Activated effector memory CD4-positive, alpha-beta T cell treated with Interleukin-2 at 50 U/mL for 16 hours (primary cell): ENCODE measurements at regions not wholly inside any gene's neighbourhood (a gene's known extent, or its start where the extent isn't known, plus 50 kb on each side); places are given as distances from the start of the nearest gene placed in this dataset.
"Not testable (repeated sequence)": the region's sequence is repeated elsewhere in the genome, so short reads cannot be mapped to it uniquely, and the experiment has no call there.

Source experiments
- DNase-seq: peaks from one replicate; pipeline ENCODE4 v3.0.0-alpha.2; 2020

DNA sequence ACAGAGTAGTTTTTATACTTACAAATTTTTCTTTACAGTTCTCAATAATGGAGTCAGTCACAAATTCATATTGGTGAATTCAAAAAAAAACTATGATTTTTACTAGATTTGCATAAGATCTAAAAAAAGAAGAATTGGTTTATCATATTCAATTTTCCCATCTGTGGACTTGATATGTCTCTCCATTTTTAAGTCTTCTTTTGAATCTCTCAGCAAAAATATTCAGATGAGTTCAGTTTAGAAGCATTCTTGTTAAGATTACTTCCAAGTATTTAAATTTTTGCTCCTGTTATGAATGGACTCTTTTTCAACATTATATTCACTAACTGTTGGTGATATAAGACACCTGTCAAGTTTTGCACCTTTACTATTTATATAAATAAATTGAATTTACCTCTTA lies 360.6 kb upstream of the FLRT2 start:
- DNase-seq: no peak

- DNase-seq: no peak
Observed at GRCh38 chr14:85172290-85172689, 357.7 kb upstream of the FLRT2 start.

DNA sequence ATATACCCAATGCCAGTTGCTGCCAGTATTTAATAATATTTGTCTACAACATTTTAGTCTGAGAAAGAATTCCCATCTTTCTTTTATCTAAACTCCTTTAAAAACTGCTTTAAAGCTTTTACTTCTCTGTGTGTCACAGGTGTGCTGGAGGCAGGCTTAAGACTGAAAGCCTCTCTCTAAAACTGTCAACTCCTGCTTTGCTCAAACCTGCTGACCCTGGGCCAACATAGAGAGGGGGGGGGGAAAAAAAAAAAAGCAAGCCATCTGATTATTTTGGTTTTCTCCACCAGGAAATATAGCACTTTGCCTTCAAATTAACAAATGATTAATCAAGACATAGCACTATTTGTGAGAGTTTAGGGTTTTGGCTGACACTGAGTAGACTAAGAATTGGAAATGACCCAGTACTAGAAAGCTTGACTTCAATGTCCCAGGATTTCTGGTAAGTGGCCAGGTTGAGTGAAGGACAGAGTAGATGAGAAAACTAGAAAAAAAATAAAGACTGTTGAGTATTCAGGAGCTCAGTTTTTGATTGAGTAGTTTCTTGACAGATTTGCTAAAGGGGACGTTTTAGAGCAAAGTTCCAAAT lies 357.0 kb upstream of the FLRT2 start:
- no peak for DNase-seq

- DNase-seq: no peak
Observed at GRCh38 chr14:85175556-85175955, 354.4 kb upstream of the FLRT2 start.

DNA sequence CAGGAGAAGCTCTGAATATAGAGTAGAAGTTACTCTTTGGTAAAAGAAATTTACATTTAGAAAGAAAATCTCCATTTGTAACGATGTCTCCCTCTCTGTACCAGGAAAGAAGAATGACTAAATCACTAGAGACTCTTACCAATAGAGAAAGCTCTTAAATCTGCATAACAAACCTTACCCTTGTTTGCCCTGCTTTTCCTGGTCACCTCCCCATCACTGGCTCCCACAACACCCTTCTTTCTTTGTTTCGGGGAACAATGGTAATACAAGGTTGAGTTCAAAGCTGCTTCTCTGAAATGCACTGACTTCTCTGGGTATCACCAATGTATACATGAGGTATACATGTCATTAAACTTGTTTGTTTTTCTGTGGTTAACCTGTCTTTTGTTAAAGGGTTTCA lies 351.1 kb upstream of the FLRT2 start:
- DNase-seq: no peak

DNA sequence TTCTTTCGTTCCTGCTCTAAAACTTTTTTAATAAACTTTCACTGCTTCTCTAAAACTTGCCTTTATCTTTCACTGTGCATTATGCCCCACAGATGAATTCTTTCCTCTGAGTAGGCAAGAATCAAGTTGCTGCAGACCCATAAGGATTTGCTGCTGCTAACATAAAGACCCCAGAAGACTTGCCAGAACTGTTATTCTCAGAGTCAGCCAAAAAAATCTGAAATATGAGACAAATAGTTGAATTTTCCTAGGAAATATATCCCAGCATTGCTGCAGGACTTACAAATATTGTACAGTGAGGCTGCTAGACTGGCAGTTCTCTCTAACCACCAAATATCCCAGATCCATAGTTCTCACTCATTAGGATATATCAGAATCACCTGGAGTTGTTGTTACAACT lies 349.1 kb upstream of the FLRT2 start:
- DNase-seq: no peak

DNA sequence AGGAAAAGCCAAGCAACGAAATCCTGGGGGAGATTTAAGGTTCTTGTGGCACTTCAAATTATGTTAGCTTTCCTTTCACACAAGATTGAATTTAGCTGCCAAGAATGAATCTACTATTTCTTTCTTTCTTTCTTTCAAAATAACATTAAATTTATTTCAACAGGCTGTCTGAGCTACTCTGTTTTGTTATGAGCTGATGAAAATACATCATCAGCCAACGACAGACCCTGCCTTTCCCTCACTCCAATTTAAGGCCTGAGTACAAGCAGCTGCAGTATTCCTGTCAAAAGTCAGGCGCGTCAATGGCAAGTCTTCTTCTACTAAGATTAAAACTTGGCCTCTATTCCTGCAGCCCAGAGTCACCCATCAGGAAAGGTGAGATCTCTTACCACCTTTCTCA lies 347.7 kb upstream of the FLRT2 start:
- no peak for DNase-seq

- DNase-seq: no peak
Observed at GRCh38 chr14:85186082-85186481, 343.9 kb upstream of the FLRT2 start.

- no peak for DNase-seq
Observed at GRCh38 chr14:85187521-85187920, 342.4 kb upstream of the FLRT2 start.

- DNase-seq: no peak
Observed at GRCh38 chr14:85188836-85189235, 341.1 kb upstream of the FLRT2 start.

DNA sequence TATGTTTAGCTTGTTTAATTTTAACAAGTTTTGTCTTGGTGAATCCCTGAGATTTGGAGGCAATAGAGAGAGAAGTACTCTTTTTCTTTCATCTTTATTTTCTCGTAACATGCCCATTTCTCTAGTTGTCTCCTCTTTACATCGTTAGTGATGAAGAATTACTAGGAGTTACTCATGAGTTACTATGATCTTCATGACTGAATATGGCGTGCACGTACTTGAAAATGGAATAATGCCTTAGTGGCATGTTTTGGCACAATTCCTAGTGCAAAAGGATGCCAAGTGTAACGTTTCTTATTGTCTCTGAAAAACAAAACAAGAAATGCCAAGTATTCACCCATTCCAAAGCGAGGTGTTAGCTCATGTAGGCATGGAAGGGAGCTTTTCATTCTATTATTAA lies 340.7 kb upstream of the FLRT2 start:
- DNase-seq: not testable (repeated sequence)

DNA sequence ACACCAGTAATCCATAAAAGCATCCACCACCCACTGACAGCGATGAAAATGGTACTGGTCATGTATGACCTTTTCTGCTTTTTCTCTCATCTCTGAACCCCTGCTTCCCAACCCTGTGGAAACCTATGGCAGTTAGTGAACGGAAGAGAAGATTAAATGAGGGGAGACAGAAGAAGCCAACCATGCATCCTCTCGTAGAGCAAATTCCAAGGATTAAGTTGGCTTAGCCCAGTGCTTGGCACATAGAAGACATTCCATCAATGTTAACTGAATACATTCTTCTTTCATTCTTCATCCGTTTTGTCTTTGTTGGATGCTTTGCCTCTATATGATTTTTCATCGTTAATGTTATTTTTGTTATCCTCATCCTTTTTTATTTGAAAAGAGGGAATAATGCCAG lies 339.7 kb upstream of the FLRT2 start:
- DNase-seq: no peak

GRCh38 chr14:85191986-85192385 lies 338.0 kb upstream of the FLRT2 start:
- no peak for DNase-seq

- no peak for DNase-seq
Observed at GRCh38 chr14:85195872-85196477, 334.0 kb upstream of the FLRT2 start.

DNA sequence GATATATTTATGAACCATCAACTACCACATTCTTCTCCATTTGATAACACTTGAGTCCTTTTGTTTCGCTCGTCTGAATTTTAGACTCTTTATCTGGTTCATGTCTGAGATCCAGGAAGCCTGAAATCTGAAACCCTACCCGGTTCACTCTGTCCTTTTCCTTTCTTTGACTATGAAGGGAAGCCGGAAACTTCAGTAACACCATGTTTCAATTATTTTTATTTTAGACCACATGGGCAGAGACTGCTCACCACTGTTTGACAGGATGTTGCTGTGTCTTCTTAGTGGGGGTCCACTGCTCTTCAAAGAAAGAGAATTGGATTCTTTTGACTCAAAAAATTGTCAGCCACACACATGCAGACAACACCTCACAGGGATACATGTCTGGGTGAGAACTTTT lies 331.9 kb upstream of the FLRT2 start:
- no peak for DNase-seq

GRCh38 chr14:85205875-85206274 lies 324.1 kb upstream of the FLRT2 start:
- no peak for DNase-seq

- no peak for DNase-seq
Observed at GRCh38 chr14:85214471-85214870, 315.5 kb upstream of the FLRT2 start.

DNA sequence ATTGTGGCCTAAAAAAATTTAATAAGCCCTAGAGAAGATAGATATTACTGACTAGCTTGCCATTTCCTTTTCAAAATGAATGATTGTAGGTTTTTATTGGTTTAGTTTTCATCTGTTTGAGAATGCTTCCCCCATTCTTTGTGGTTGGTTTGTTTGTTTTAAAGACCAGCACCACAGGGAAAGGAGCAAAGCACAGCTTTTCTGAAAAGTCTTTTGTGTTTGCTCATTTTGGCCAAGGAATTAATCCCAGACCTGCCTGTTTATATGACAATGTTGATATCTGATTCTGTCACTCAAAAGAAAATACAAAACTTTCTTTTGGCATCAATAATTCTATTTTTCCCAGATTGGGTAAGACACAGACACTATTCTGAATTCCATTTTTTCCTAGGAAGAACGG lies 312.5 kb upstream of the FLRT2 start:
- no peak for DNase-seq

DNA sequence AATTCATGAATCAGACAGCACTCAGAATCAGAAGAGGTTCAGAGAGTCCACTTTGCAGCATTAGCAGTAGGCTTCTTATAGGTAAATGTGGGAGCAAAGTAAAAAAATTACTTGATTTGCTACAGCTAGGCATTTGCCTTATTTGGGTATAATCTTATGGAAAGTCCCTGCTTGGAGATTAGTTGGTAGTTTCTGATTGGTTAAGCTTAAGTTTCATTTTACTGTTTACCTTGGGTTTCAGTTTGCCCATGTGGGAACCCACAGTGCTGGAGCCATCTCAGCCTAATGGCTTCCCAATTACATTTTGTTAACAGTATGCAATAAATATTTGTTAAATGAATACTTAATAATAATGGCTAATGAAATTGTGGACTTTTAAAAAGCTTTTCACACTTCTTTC lies 311.0 kb upstream of the FLRT2 start:
- no peak for DNase-seq

DNA sequence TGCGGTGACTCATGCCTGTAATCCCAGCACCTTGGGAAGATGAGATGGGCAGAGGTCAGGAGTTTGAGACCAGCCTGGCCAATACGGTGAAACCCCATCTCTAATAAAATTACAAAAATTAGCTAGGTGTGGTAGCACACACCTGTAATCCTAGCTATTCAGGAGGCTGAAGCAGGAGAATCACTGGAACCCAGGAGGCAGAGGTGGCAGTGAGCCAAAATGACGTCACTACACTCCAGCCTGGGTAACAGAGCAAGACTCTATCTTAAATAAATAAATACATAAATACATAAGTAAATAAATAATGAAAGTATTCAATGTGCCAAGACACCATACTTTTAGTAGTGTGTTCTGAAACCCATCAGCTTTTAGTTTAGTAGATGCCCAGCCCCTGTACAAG lies 308.1 kb upstream of the FLRT2 start:
- no peak for DNase-seq

DNA sequence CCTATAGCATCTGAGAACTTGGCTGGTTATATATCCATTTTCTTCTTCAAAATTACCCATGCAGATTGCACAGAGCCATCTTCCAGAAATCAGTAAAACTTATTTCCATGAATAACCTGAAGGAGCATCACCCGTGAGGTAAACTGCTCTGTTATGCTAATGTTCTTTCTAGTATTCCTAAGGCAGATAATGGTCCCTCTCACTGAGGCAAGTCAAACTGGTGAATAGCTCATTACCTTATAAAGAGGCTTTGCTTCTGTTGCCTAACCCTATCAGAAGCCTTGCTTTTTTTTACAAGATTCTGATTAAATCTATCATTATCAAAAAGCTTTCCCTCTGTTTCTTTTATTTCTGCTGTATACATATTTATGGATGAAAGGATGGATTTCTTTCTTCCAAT lies 307.6 kb upstream of the FLRT2 start:
- DNase-seq: no peak

DNA sequence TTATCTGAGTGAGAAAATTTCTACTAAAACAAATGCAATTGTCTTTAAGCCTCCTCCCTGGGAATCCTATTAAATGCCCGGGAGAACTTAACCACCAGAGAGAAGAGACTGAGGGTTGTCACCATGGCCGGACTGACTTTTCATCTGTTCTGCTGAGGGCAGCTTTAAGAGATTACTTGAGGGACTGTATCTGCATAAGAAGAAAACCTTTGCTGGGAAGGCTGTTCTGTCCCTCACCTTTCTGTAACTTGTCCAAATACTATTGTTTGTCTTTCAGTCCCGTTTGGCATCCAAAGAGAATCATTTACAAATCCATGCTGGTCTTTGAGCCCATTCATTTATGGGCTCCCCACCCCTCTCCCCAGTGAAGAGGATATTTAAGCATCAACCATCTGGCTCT lies 306.3 kb upstream of the FLRT2 start:
- no peak for DNase-seq

DNA sequence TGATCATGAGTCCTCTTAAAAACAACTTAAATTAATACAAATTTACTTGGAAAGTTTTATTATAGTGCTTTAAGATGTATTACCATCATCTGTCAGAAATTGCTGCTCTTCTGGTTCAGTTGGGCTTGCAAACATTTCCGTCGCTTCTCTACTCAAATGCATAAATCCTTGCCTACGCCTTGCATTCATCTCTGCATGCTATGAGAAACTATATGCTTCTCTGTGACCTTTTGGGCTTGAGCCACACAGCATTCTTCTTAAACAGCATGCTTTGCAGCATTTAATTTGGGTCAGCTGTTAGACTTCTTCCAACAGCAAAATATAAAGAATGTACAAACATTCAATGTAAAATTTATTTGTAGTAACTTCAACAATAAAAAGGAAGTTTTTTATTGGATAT lies 305.7 kb upstream of the FLRT2 start:
- DNase-seq: no peak

DNA sequence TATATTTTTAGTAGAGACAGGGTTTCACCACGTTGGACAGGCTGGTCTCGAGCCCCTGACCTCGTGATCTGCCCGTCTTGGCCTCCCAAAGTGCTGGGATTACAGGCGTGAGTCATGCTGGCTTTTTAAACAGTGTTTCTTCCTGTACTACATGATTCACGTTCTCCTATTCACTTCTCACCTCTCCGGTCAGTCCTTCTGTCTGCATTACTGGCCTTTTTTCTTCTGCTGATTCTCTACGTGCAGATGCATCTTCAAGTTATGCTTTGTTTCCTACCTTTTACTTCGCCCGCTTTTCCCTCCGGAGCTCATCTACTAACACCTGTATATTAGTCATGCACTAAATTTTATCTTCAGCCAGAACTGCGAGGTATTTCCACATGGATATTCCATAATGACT lies 296.2 kb upstream of the FLRT2 start:
- no peak for DNase-seq
